CD4-positive, CD25-positive, alpha-beta regulatory T cell (primary cell): ENCODE measurements at regions not wholly inside any gene's neighbourhood (a gene's known extent, or its start where the extent isn't known, plus 50 kb on each side); places are given as distances from the start of the nearest gene placed in this dataset.

Source experiments
- ATAC-seq, 2 donors: fragments of 150-1000 bp; cut with Tn5 transposase; one replicate each; pipeline ENCODE4 v1.10.0; 2021; ENCODE audit warnings: low read depth in 2 of 2, moderate number of reproducible peaks in 2 of 2, moderate library complexity in 1 of 2
- DNase-seq, 3 donors: peaks; one replicate each; pipeline versions ENCODE4 v3.0.0 to v3.0.0-alpha.2; 2012 to 2022; ENCODE audit warnings: mixed read lengths in 1 of 3
- H3K27ac ChIP-seq: one replicate; pipeline ENCODE4 v1.7.0; 2013; ENCODE audit warnings: mild to moderate bottlenecking, low read length; ENCODE audit not compliant: insufficient read depth, poor library complexity, severe bottlenecking
- H3K27me3 ChIP-seq: one replicate; pipeline ENCODE4 v1.7.0; 2013; ENCODE audit warnings: low read length; ENCODE audit not compliant: control insufficient read depth, insufficient read depth
- H3K36me3 ChIP-seq: one replicate; pipeline ENCODE4 v1.7.0; 2013; ENCODE audit warnings: mild to moderate bottlenecking, low read length, moderate library complexity; ENCODE audit not compliant: control insufficient read depth, insufficient read depth
- H3K4me1 ChIP-seq: 2 replicates; pipeline ENCODE4 v1.7.0; 2013; ENCODE audit warnings: mild to moderate bottlenecking, low read length; ENCODE audit not compliant: insufficient read depth, control insufficient read depth, poor library complexity, severe bottlenecking
- H3K4me3 ChIP-seq: one replicate; pipeline ENCODE4 v1.7.0; 2013; ENCODE audit warnings: low read depth, mild to moderate bottlenecking, low read length, moderate library complexity
- H3K9me3 ChIP-seq, 2 experiments: 1 replicate in 1 of 2; 2 replicates in 1 of 2; pipeline ENCODE4 v1.7.0; 2013; ENCODE audit warnings: low read length in 2 of 2, mild to moderate bottlenecking in 1 of 2, moderate library complexity in 1 of 2; ENCODE audit not compliant: control insufficient read depth in 2 of 2
- H3K27ac Mint-ChIP-seq, 3 donors: one replicate each; pipeline ENCODE4 v1.8.0; 2020 to 2022; ENCODE audit warnings: mild to moderate bottlenecking in 3 of 3, mixed read lengths in 3 of 3, moderate library complexity in 2 of 3
- H3K27me3 Mint-ChIP-seq: one replicate; pipeline ENCODE4 v1.8.0; 2022; ENCODE audit warnings: mild to moderate bottlenecking, mixed read lengths
- H3K36me3 Mint-ChIP-seq: one replicate; pipeline ENCODE4 v1.8.0; 2020; ENCODE audit warnings: mixed read lengths
- H3K4me1 Mint-ChIP-seq, 4 donors: one replicate each; pipeline ENCODE4 v1.8.0; 2020 to 2022; ENCODE audit warnings: mixed read lengths in 4 of 4, mild to moderate bottlenecking in 1 of 4
- H3K4me3 Mint-ChIP-seq, 4 donors: one replicate each; pipeline ENCODE4 v1.8.0; 2020 to 2022; ENCODE audit warnings: mild to moderate bottlenecking in 4 of 4, mixed read lengths in 4 of 4, moderate library complexity in 3 of 4
- H3K9me3 Mint-ChIP-seq, 7 donors: one replicate each; pipeline ENCODE4 v1.8.0; 2020 to 2022; ENCODE audit warnings: mixed read lengths in 7 of 7, mild to moderate bottlenecking in 3 of 7, moderate library complexity in 2 of 7

DNA sequence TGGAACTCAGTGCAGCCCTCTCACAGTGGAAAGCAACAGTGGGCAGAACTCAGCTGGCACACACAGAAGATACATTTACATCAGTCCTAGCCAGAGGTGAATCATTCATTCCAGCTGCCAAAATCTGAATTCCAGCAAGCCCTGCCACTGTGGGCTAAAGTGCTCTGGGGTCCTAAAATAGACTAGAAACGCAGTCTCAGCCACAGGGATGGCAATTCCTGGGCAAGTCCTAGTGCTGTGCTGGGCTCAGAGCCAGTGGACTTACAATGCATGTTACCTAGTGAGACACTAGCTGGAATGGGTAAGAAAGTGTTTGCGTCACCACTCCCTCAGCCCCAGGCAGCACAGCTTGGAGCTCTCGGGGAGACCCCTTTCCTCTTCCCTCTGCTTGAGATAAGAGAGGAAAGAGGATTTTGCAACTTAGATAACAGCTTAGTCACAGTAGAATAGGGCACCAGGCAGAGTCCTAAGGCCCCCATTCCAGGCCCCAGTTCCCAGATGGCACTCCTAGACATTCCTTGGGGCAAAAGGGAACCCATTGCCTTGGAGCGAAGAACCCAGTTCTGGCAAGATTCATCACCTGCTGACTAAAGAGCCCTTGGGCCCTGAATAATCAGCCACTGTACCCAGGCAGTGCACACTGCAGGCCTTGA lies 592.9 kb downstream of the FSCB start:
- no peak for ATAC-seq
- Mint-ChIP-seq H3K36me3 (no peaks in the 10 kb centered on the region), H3K9me3 (peaks cover 0 to 16% (median 7%) of the 10 kb centered on the region in 7 donors)

DNA sequence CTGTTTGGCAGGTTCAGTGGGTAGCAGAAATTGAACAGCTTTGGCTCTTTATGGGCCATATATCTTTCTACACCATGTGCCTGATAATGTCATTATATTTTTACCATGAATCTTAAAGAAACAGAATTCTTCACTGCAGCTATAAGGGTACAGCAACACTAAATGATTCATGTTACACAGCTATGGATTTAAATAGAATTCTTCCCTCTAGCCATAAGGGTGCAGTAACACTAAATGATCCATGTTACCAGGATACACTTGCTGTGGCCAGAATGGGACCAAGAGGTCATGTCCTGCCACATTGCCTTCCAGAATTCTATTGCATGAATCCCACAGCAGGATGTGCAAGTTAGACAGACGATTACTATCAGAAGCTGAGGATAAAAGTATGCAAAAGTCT lies 603.9 kb downstream of the FSCB start:
- Mint-ChIP-seq H3K27ac (no peak overlapping the region), H3K4me1 (no peaks in the 10 kb centered on the region), H3K4me3 (no peak overlapping the region), H3K9me3 (peaks cover 0 to 18% (median 5%) of the 10 kb centered on the region in 7 donors), H3K36me3 (no peaks in the 10 kb centered on the region), H3K27me3 (no peaks in the 10 kb centered on the region)
- Histone ChIP-seq H3K36me3 (no peaks in the 10 kb centered on the region), H3K4me3 (no peak overlapping the region), H3K27me3 (no peaks in the 10 kb centered on the region), H3K4me1 (no peaks in the 10 kb centered on the region), H3K9me3 (no peaks in the 10 kb centered on the region), H3K27ac (no peak overlapping the region)
- DNase-seq = no peak
- ATAC-seq = no peak

More for the DNA sequence above, 592.9 kb downstream of the FSCB start:
- Histone ChIP-seq H3K27me3 (no peaks in the 10 kb centered on the region), H3K27ac (no peak overlapping the region), H3K4me1 (no peaks in the 10 kb centered on the region), H3K36me3 (no peaks in the 10 kb centered on the region), H3K4me3 (no peak overlapping the region), H3K9me3 (peaks cover 4 to 17% of the 10 kb centered on the region in 2 experiments)
- Mint-ChIP-seq H3K4me3 (no peak overlapping the region), H3K4me1 (no peaks in the 10 kb centered on the region), H3K27me3 (no peaks in the 10 kb centered on the region), H3K27ac (no peak overlapping the region)
- DNase-seq = no peak

DNA sequence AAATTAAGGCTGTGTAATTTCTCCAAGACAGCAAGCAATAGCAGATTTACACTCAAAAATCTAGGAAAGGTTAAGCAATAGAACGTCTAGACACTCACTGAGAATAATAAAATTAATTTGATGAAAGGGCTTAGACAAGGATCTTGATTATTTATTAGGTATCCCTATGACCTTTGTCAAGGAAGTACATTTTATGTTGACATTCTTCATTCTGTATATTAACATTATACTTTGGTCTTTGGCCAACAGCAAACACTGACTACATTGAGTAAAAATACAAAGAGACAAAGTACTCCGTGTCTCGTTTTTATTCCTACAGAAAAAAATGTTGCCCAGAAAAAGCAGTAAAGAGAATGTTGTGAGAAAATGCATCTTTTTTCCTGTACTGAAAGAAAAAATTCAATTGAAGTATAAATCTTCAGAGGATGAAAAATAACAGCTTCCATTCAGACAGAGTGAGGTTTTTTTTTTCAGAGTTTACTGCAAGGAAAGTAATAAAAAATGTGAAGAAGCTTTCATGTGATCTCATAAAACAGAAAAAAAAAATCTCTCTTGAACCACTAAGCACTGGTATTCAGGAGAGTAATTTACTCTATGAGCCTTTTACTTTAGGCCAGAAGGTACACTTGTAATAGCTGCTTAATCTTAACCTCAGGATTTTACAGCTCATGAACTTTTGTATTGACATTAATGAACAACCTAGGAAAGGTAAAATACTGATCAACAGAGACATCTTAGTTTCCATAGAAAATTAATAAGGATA lies 605.0 kb downstream of the FSCB start:
- Histone ChIP-seq H3K36me3 (no peaks in the 10 kb centered on the region), H3K27me3 (no peaks in the 10 kb centered on the region), H3K9me3 (no peaks in the 10 kb centered on the region), H3K27ac (no peak overlapping the region), H3K4me1 (no peaks in the 10 kb centered on the region), H3K4me3 (no peak overlapping the region)
- Mint-ChIP-seq H3K27me3 (no peaks in the 10 kb centered on the region), H3K36me3 (no peaks in the 10 kb centered on the region), H3K27ac (no peak overlapping the region), H3K9me3 (peaks cover 0 to 18% (median 5%) of the 10 kb centered on the region in 7 donors), H3K4me3 (no peak overlapping the region), H3K4me1 (no peaks in the 10 kb centered on the region)
- DNase-seq (no peak), ATAC-seq (no peak)

DNA sequence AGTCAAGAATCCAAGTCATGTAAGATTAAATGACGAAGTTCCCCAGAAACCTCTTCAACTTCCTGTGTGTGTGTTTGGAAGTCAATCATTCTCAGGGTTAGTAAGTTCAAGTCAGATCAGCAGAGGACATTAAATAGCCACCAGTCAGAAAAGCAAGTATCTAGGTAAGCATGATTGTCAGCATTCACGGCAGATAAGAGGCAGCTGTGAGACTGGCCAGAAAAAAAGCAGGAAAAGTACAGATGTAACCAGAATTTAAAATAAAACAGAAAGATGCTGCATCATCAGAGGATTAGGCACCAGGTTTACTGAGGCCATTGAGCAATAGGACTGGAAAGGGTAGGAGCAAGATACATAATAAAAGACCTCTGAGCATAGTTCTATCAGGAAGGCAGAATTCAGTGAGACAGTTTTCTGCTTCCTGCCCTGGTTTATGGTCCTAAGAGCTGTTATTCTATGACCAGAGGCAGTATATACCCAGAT lies 606.9 kb downstream of the FSCB start:
- Mint-ChIP-seq H3K27ac (no peak overlapping the region), H3K36me3 (no peaks in the 10 kb centered on the region), H3K9me3 (peaks cover 0 to 14% (median 4%) of the 10 kb centered on the region in 7 donors), H3K4me3 (no peak overlapping the region), H3K4me1 (no peaks in the 10 kb centered on the region), H3K27me3 (no peaks in the 10 kb centered on the region)
- H3K4me1 ChIP-seq = no peaks in the 10 kb centered on the region
- H3K27me3 ChIP-seq = no peaks in the 10 kb centered on the region
- ATAC-seq = no peak
- H3K9me3 ChIP-seq = no peaks in the 10 kb centered on the region
- no peaks in the 10 kb centered on the region for H3K36me3 ChIP-seq
- no peak overlapping the region for H3K4me3 ChIP-seq
- H3K27ac ChIP-seq = no peak overlapping the region
- DNase-seq = no peak

- no peaks in the 10 kb centered on the region for H3K4me1 ChIP-seq
- Mint-ChIP-seq H3K9me3 (peaks cover 0 to 17% (median 5%) of the 10 kb centered on the region in 7 donors), H3K4me1 (no peaks in the 10 kb centered on the region), H3K36me3 (no peaks in the 10 kb centered on the region), H3K4me3 (no peak overlapping the region), H3K27ac (no peak overlapping the region), H3K27me3 (no peaks in the 10 kb centered on the region)
- H3K36me3 ChIP-seq = no peaks in the 10 kb centered on the region
- no peak for ATAC-seq
- no peak for DNase-seq
- H3K4me3 ChIP-seq = no peak overlapping the region
- H3K27ac ChIP-seq = no peak overlapping the region
- H3K9me3 ChIP-seq = no peaks in the 10 kb centered on the region
- no peaks in the 10 kb centered on the region for H3K27me3 ChIP-seq
Measured at GRCh38 chr14:43898687-43899086, 608.4 kb downstream of the FSCB start.

DNA sequence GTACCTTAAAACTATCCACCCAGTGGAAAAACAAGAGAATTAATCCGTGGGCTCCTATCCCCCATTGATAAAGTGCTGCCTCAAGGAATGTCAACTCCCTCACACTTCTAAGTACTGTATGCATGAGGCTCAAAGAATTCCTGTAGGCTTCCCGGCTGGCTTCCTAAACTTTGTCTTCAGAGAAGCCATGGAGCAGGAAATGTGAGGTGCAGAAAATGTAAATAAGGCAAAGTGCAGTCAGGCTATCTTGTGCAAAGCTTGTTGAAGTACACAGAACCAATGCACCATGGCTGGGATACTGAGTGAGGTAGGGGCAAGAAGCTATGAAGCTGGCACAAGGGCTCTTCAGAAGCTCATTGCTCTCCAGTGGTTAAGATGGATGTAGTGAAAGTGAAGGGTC lies 611.0 kb downstream of the FSCB start:
- Mint-ChIP-seq H3K36me3 (no peaks in the 10 kb centered on the region), H3K4me3 (no peak overlapping the region), H3K27ac (no peak overlapping the region), H3K27me3 (no peaks in the 10 kb centered on the region), H3K9me3 (peaks cover 2 to 19% (median 4%) of the 10 kb centered on the region in 7 donors), H3K4me1 (no peaks in the 10 kb centered on the region)
- Histone ChIP-seq H3K36me3 (no peaks in the 10 kb centered on the region), H3K9me3 (no peaks in the 10 kb centered on the region), H3K27ac (no peak overlapping the region), H3K27me3 (no peaks in the 10 kb centered on the region), H3K4me1 (no peaks in the 10 kb centered on the region), H3K4me3 (no peak overlapping the region)
- no peak for DNase-seq
- no peak for ATAC-seq

GRCh38 chr14:43894534-43894933 lies 612.5 kb downstream of the FSCB start:
- Mint-ChIP-seq H3K9me3 (peaks cover 0 to 19% (median 4%) of the 10 kb centered on the region in 7 donors), H3K4me1 (no peaks in the 10 kb centered on the region), H3K27ac (no peak overlapping the region), H3K27me3 (no peaks in the 10 kb centered on the region), H3K36me3 (no peaks in the 10 kb centered on the region), H3K4me3 (no peak overlapping the region)
- H3K9me3 ChIP-seq = no peaks in the 10 kb centered on the region
- ATAC-seq (no peak), DNase-seq (peak in 1 of 3 donors; percentile 7)
- H3K36me3 ChIP-seq = no peaks in the 10 kb centered on the region
- H3K4me3 ChIP-seq = no peak overlapping the region
- no peaks in the 10 kb centered on the region for H3K4me1 ChIP-seq
- no peaks in the 10 kb centered on the region for H3K27me3 ChIP-seq
- no peak overlapping the region for H3K27ac ChIP-seq
